Kidney glomerular epithelial cell (primary cell): ENCODE measurements at regions not wholly inside any gene's neighbourhood (a gene's known extent, or its start where the extent isn't known, plus 50 kb on each side); places are given as distances from the start of the nearest gene placed in this dataset.
A peak's percentile ranks its signal among the peaks of the same experiment; 100 is the strongest.
"Not testable (repeated sequence)": the region's sequence is repeated elsewhere in the genome, so short reads cannot be mapped to it uniquely, and the experiment has no call there.

Experiments used
- DNase-seq: peaks from one replicate; lab custom pipeline; 2025; lab: John Stamatoyannopoulos, UW

DNA sequence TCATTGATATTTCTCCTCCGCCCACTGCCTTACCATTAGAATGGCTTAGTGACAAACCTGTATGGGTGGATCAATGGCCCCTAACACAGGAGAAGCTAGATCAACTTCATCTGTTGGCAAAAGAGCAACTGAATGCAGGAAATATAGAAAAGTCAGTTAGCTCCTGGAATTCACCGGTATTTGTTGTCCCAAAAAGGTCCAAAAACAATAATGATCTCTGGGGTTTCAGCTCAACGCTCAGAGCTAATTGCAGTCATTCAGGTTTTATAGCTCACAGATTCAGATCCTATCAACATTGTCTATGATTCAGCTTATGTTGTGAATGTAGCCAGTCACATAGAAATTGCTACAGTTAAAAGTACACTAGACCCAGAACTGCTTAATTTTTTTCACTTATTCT lies 124.0 kb upstream of the ZCCHC13 start:
- DNase-seq: peak; percentile 6

- no peak for DNase-seq
Observed at GRCh38 chrX:74179499-74179898, 124.5 kb upstream of the ZCCHC13 start.

DNA sequence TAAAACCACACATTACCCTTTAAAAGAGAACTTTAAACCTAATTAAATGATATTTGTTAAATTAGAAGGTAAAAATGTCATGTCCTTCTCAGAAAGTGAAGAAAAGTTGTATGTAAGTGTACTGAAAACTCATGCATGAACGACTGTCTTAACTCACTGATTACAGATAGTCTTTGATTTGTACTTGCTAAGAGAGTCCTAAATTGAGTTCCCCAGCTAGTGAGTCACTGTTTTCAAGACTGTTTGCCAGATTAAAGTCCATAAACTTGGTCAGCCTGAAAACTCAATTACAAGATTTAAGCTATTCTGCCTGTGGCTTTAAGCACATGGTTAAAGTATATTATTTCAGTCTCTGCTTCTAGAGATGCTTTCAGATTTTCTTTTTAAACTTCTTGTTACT lies 124.9 kb upstream of the ZCCHC13 start:
- peak; percentile 38 for DNase-seq

DNA sequence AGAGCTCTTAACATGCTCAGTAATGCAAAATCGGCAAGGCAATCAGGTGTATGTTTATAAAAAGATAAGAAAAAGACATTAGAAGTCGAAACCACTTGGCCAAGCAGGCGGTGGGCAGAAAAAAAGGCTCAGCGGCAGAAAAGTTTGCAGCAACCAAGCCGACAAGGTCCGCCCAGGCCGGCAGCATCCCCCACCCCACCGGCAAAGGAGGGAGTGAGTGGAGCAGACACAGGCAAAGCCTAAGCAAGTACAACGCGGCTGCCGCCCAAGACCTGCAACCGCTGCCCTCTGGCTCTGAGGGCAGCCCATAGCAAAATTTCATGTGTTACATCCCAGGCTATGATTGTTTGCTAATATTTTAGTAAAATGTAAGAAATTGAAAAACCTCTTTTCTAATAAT lies 125.4 kb upstream of the ZCCHC13 start:
- DNase-seq: no peak

DNA sequence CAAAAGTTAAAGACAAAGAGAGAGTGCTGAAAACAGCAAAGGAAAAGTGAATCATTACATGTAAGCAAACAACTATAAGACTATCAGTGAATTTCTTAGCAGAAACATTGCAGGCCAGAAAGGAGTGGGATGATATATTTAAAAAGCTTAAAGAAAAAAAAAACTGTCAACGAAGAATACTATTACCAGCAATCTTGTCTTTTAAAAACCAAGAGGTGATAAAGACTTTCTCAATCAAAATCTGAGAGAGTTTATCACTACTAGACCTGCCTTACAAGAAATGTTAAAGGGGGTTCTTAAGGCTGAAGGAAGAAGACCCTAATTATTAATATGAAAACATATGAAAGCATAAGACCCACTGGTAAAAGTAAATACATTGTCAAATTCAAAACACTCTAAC lies 132.5 kb upstream of the ZCCHC13 start:
- DNase-seq: no peak

- no peak for DNase-seq
Observed at GRCh38 chrX:74162199-74162598, 141.8 kb upstream of the ZCCHC13 start.

DNA sequence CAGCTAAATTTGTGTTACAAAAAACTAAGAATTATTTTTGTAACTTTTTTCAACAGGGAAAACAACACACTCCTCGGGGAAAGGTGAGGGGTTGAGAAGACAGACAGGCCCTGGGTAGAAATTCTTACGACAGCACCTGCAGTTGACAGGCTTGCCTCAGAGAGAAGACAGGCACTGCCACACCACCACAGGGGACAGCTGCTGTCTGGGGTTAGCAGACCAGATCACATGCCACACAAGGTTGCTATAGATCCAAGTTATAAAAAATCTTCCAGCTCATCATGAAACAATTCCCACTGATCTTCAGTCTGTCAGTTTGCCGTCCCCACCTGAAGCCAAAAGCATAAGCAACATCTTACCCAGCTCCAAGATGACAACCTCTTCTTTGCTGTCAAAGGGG lies 143.2 kb upstream of the ZCCHC13 start:
- DNase-seq: no peak

GRCh38 chrX:74160358-74160757 lies 143.6 kb upstream of the ZCCHC13 start:
- no peak for DNase-seq

DNA sequence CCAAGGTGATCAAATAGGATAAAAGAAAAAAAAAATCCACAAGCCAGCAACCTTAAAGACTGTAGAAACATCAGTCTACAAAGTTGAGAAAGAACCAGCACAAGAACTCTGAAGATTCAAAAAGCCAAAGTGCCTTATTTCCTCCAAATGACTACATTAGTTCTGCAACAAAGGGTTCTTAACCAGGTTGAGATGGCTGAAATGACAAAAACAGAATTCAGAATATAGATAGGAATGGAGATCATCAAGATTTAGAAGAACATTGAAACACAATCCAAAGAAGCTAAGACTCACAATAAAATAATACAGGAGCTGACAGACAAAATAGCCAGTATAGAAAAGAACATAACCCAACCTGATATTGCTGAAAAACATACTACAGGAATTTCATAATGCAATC lies 156.5 kb upstream of the ZCCHC13 start:
- DNase-seq: no peak

- no peak for DNase-seq
Observed at GRCh38 chrX:74138943-74139342, 165.0 kb upstream of the ZCCHC13 start.

DNA sequence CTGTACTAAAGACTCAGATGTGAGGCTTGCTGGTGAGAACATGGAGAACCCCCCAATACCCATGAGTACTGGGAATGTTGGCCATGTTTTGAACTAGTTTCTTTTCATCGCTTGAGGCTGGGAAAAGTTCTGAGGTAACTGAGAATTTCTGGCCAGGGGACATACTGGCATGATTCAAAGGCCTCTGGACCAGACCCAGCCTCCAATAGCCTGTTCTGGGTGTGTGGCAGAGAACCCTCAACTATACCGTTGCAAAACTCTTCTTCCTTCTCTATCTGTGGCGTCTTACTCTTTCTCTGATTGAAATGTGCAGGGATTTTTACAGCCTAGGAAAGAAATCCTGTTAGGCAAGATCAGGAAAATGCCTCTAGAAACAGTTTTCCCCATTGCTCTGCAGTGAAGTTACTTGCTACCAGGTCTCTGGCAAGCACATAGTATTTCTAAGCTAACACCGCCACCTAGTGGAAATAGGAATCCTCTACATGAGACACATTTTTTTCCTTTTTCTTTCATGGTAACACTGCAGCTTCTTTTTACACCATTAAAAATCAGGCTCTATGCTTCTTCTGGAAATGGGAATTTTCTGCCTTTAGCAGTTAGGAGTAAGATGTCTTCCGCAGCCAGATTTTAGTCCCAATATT lies 170.7 kb upstream of the ZCCHC13 start:
- DNase-seq: peak; percentile 17

DNA sequence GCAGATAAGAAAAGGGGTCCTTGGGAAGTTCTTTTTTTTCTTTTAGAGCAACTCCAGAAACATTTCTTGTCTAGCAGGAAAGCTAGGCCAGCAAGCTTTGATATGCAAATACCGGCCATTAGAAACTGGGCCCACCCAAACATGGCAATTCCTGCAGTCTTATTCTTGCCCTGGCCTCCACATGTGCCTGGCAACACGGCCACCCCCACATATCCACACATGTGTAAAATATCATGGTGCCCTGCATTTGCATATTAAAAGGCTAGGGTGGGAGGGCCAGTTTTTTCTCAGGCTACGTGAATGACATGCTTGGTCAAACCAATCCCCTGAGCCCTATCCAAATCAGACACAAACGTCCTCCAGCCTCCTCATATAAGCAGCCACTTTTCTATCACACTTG lies 171.7 kb upstream of the ZCCHC13 start:
- no peak for DNase-seq

DNA sequence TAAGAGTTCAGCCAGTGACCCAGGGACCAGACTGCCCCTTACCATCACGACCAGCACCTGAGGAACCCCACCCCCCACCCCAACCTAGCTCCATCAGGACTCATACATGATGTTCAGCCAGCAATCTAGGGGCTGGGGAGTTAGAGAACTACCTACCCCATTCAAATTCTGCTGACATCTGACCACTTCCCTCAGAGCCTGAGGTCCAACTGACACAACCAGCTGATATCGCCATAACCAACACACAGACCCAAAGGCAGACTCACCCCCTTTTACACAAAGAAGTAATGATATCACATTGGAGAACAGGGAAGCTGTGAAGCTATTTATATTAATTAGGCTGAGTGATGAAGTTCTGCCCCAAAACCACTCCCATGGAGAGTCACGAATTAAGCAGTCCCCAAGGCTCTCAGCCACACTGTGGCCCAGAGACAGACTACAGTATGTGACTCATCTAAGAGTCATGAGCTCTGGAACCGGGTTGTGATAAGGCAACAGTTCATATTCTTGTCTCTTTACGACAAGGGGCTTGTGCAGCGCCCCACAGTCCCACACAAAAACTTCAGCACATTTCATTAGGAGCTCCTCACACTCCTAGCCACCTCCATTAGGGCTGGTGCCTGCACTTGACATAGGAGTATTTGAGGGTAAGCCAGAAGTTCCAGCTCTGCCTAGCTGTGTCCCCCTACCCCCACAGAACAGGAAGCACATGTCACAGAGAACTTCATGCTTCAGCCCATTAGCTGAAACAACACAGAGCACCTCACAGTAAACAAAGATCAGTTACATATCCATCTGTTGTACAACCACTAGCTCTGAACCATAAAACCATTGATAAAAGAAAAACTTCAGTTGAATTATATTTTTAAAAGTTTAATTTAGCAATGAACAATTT lies 184.7 kb upstream of the ZCCHC13 start:
- peak; percentile 14 for DNase-seq

GRCh38 chrX:74117962-74118902 lies 185.7 kb upstream of the ZCCHC13 start:
- DNase-seq: no peak

DNA sequence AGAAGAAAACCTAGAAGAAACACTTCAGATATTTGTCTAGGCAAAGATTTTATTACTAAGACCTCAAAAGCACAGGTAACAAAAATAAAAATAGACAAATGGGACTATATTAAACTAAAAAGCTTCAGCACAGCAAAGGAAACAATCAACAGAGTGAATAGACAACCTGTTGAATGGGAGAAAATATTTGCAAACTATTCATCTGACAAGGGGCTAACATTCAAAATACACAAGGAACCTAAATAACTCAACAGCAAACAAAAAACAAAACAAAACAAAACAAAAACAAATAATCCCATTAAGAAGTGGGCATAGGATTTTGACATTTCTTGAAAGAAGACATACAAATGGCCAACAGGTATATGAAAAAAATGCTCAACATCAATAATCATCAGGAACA lies 192.7 kb upstream of the ZCCHC13 start:
- DNase-seq: no peak

- DNase-seq: no peak
Observed at GRCh38 chrX:74107666-74108065, 196.3 kb upstream of the ZCCHC13 start.

DNA sequence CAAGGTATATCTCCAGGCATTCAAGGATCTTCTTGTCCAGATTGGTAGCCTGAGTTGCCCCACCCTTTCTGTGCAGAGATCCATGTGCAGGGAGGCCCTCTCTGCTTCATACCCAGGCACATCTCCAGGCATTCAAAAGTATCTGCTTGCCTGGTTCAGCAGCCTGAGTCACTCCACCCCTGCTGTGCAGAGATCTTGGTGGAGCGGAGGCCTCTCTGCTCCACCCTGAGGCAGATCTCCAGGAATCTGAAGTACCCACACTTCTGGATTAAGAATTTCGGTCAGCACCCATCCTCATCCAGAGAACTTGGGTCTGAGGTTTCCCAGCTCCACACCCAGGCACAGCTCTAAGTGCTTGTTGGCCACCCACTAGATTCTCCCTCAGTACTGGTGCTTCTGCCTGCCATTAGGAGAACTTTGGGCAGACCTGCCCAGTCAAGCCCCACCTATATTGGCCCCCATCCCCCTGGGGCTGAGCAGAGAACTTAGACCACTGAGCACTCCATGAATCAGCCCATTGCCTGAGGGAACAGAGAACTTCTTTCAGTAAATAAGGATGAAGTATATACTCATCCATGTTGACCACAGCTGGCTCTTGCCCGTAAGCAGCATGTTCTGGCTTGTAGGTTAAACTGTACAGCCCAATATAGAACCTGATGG lies 199.5 kb upstream of the ZCCHC13 start:
- no peak for DNase-seq

GRCh38 chrX:74098407-74098806 lies 205.6 kb upstream of the ZCCHC13 start:
- not testable (repeated sequence) for DNase-seq

GRCh38 chrX:74090049-74090448 lies 213.9 kb upstream of the ZCCHC13 start:
- no peak for DNase-seq

DNA sequence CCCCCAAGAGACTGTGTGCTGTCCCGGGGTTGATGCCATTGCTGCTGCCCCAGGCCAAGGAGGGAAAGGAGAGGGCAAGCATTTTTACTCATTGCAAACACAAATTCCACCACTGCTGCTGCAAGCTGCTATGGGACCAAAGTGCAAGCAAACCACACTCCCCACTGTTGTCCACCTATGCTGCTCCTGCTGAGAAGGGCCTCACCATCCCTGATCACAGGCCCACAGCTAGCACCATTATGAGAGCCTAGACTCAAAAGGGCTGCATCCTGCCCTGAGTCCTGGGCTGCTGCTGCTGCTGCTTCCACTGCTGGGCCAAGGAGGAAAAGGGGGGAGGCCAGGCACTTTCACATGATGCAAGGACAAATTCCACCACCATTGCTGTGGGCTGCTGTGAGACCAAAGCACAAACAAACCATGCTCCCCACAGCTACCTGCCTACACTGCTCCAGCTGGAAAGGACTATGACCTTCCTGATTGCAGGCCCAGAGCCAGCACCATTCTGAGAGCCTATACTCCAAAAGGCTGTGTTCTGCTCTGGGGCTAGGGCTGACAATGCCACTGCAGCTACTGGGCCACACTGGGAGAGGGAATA lies 218.2 kb upstream of the ZCCHC13 start:
- DNase-seq: no peak

GRCh38 chrX:74080165-74080564 lies 223.8 kb upstream of the ZCCHC13 start:
- DNase-seq: no peak
